Ishikawa (cell line): ENCODE measurements at regions not wholly inside any gene's neighbourhood (a gene's known extent, or its start where the extent isn't known, plus 50 kb on each side); places are given as distances from the start of the nearest gene placed in this dataset.

Source experiments
- CEBPB ChIP-seq: IDR thresholded peaks from 2 replicates; pipeline ENCODE4 v1.6.1; 2012
- CREB1 ChIP-seq: IDR thresholded peaks from 2 replicates; pipeline ENCODE4 v1.6.1; 2012; ENCODE audit warnings: low read depth
- EGR1 ChIP-seq: IDR thresholded peaks from 2 replicates; pipeline ENCODE4 v1.6.1; 2012
- EP300 ChIP-seq: IDR thresholded peaks from 2 replicates; pipeline ENCODE4 v1.6.1; 2012; ENCODE audit warnings: borderline replicate concordance
- FOXM1 ChIP-seq: IDR thresholded peaks from 2 replicates; pipeline ENCODE4 v1.6.1; 2012; ENCODE audit warnings: low read depth, borderline replicate concordance
- NFIC ChIP-seq: IDR thresholded peaks from 2 replicates; pipeline ENCODE4 v1.6.1; 2012
- RAD21 ChIP-seq: IDR thresholded peaks from 2 replicates; pipeline ENCODE4 v1.6.1; 2012; ENCODE audit warnings: low read depth
- TAF1 ChIP-seq: IDR thresholded peaks from 2 replicates; pipeline ENCODE4 v1.6.1; 2012; ENCODE audit warnings: low read depth, mild to moderate bottlenecking
- TCF12 ChIP-seq: IDR thresholded peaks from 2 replicates; pipeline ENCODE4 v1.6.1; 2012; ENCODE audit warnings: low read depth
- TEAD4 ChIP-seq: IDR thresholded peaks from 2 replicates; pipeline ENCODE4 v1.6.1; 2012
- YY1 ChIP-seq: IDR thresholded peaks from 2 replicates; pipeline ENCODE4 v1.6.1; 2012; ENCODE audit warnings: low read depth
- ZBTB7A ChIP-seq: IDR thresholded peaks from 2 replicates; pipeline ENCODE4 v1.6.1; 2012; ENCODE audit warnings: low read depth
- TF ChIP-seq, protein P1 (sequence below): IDR thresholded peaks from 2 replicates; pipeline ENCODE4 v1.6.1; 2012; ENCODE audit warnings: low read depth, mild to moderate bottlenecking
- TF ChIP-seq, protein P2 (sequence below): IDR thresholded peaks from 2 replicates; pipeline ENCODE4 v1.6.1; 2012
- TF ChIP-seq, protein P3 (sequence below): IDR thresholded peaks from 2 replicates; pipeline ENCODE4 v1.6.1; 2012

DNA sequence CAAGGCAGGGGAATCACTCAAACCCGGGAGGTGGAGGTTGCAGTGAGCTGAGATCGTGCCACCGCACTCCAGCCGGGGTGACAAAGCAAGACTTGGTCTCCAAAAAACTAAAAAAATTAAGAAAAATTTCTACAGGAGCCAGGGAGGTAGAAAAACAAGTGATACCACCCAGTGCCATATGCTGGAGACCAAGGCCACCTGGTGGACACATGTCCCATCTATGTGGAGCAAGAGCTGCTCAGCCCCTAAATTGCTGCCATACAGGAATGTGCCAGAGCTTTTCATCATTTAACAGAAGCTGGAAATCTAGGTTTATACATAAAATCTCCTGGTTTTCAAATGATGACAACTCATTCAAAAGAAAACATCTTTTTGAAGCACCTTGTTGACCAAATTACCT lies 61.4 kb upstream of the ELK3 start:
- TF ChIP-seq CREB1 (no peak), RAD21 (peak; percentile 43; the same call in 1 of the 2 replicates)

DNA sequence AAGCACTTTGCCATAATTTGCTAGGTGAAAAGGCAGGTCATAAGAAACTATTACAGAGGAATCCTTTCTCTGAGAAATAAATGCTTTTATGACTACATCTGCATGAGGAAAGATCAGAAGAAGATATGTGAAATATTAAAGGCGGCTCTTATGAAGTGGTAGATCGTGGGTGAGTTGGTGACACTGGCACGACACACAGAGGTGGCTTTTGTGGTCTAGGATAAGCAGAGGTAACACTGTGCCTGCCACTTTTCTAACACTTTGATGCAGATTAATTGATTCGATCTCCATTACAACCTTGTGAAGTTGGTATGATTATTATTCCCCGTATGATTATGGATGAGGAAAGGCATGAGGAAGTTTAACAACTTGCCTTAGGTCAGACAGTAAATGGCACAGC lies 60.0 kb upstream of the ELK3 start:
- TF ChIP-seq TEAD4 (no peak), EGR1 (no peak), YY1 (no peak), EP300 (no peak), CREB1 (no peak)
- TF ChIP-seq, protein P1, sequence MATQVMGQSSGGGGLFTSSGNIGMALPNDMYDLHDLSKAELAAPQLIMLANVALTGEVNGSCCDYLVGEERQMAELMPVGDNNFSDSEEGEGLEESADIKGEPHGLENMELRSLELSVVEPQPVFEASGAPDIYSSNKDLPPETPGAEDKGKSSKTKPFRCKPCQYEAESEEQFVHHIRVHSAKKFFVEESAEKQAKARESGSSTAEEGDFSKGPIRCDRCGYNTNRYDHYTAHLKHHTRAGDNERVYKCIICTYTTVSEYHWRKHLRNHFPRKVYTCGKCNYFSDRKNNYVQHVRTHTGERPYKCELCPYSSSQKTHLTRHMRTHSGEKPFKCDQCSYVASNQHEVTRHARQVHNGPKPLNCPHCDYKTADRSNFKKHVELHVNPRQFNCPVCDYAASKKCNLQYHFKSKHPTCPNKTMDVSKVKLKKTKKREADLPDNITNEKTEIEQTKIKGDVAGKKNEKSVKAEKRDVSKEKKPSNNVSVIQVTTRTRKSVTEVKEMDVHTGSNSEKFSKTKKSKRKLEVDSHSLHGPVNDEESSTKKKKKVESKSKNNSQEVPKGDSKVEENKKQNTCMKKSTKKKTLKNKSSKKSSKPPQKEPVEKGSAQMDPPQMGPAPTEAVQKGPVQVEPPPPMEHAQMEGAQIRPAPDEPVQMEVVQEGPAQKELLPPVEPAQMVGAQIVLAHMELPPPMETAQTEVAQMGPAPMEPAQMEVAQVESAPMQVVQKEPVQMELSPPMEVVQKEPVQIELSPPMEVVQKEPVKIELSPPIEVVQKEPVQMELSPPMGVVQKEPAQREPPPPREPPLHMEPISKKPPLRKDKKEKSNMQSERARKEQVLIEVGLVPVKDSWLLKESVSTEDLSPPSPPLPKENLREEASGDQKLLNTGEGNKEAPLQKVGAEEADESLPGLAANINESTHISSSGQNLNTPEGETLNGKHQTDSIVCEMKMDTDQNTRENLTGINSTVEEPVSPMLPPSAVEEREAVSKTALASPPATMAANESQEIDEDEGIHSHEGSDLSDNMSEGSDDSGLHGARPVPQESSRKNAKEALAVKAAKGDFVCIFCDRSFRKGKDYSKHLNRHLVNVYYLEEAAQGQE: no peak

DNA sequence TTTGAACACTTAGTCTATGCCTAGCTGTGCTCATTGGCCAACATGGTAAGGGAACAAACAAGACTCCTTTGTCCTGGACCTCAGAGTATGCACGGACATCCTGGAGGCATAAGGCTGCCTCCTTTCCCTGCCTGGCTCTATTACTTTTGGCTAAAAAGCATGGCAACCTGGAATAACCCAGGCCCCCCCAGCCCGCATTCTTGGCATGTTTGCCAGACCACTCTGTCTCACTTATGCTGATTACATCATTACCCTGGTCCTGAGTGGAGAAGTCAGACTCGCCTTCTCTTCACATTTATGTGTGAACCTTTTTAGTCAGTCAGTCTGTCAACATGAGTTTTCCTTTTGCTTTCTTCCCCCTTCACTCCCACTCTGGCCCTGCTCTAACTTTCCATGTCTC lies 58.0 kb upstream of the ELK3 start:
- TF ChIP-seq, protein P2, sequence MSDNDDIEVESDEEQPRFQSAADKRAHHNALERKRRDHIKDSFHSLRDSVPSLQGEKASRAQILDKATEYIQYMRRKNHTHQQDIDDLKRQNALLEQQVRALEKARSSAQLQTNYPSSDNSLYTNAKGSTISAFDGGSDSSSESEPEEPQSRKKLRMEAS: no peak
- TF ChIP-seq EP300: no peak
- TF ChIP-seq, protein P1: no peak
- TF ChIP-seq FOXM1: no peak
- TF ChIP-seq TEAD4: no peak
- no peak for TF ChIP-seq TAF1
- TF ChIP-seq TCF12: no peak
- TF ChIP-seq CREB1: no peak
- TF ChIP-seq, protein P3, sequence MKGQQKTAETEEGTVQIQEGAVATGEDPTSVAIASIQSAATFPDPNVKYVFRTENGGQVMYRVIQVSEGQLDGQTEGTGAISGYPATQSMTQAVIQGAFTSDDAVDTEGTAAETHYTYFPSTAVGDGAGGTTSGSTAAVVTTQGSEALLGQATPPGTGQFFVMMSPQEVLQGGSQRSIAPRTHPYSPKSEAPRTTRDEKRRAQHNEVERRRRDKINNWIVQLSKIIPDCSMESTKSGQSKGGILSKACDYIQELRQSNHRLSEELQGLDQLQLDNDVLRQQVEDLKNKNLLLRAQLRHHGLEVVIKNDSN: no peak
- TF ChIP-seq NFIC: no peak
- no peak for TF ChIP-seq YY1
- TF ChIP-seq EGR1: no peak
- TF ChIP-seq CEBPB: no peak
- TF ChIP-seq RAD21: no peak
- TF ChIP-seq ZBTB7A: no peak

DNA sequence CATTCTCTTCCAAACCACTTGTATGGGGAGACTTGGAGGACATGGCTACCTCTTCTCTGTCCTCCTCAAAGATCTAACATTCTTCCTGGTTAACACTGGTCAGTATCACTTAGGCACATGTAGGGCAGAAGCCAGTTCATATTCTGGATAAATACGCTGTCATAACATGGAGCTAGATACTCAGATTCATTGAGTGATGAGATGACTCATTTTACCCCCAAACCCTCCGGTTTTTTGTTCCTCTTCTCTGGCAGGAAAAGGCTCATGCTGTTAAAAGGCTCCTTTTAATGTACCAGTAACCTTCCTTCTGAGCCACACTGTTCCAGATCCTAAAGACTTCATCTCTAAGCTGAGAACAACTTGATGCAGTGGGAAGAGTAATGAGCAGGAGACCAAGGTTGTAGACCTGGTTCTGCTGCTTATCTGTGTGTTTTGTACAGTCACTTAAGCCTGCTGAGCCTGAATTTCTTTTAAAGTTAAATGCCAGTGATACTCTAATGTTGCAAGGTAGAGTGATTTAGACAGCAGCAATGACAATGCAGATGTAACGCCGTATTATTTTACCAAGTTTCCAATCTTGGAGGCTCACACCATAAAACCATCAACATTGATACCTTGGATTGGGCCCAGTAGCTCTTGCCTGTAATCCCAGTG lies 57.3 kb upstream of the ELK3 start:
- TF ChIP-seq, protein P2: no peak
- no peak for TF ChIP-seq CREB1
- TF ChIP-seq, protein P1: no peak
- TF ChIP-seq ZBTB7A: no peak
- TF ChIP-seq TEAD4: no peak
- no peak for TF ChIP-seq CEBPB
- TF ChIP-seq RAD21: no peak
- no peak for TF ChIP-seq FOXM1
- no peak for TF ChIP-seq EP300
- no peak for TF ChIP-seq TAF1
- TF ChIP-seq YY1: no peak
- no peak for TF ChIP-seq NFIC
- no peak for TF ChIP-seq TCF12
- TF ChIP-seq, protein P3: no peak
- no peak for TF ChIP-seq EGR1

DNA sequence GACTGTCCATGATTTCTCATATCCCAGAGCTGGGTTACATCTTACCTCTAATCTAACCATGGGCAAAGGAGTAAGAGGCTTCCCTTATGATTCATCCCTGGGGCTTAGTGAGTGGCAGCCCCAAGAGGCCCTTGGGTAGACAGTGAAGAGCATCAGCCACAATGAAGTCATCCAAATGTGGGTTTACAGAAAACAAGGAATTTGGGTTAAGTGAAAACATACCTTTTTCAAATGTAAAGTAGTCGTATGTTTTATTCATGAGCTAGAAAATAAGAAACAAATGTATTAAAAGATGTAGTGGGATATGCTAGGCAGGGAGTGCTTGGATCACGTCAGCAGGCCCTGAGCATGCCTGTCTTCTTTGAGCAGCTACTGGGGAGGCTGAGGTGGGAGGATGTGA lies 54.0 kb upstream of the ELK3 start:
- no peak for TF ChIP-seq TEAD4
- TF ChIP-seq EP300: no peak
- no peak for TF ChIP-seq ZBTB7A
- no peak for TF ChIP-seq CEBPB
- no peak for TF ChIP-seq NFIC
- TF ChIP-seq, protein P1: no peak
